Vagina (tissue), 2 donors: ENCODE measurements at regions not wholly inside any gene's neighbourhood (a gene's known extent, or its start where the extent isn't known, plus 50 kb on each side); places are given as distances from the start of the nearest gene placed in this dataset.

ENCODE experiments used
- CTCF ChIP-seq, 3 experiments: fragments of 450-650 bp in 2 of 3; fragments of 200-600 bp in 1 of 3; sonication (generic) in 1 of 3; IDR thresholded peaks; one replicate each; pipeline ENCODE4 v1.5.1; 2017 to 2019; ENCODE audit warnings: antibody characterized with exemption in 3 of 3, mild to moderate bottlenecking in 2 of 3, moderate library complexity in 2 of 3
- POLR2AphosphoS5 ChIP-seq, 2 donors: sonication (generic); formaldehyde crosslinking; IDR thresholded peaks; one replicate each; pipeline ENCODE4 v1.9.0; 2017; ENCODE audit warnings: antibody characterized with exemption in 2 of 2, mild to moderate bottlenecking in 2 of 2, low read depth in 1 of 2; ENCODE audit not compliant: insufficient read depth in 1 of 2

DNA sequence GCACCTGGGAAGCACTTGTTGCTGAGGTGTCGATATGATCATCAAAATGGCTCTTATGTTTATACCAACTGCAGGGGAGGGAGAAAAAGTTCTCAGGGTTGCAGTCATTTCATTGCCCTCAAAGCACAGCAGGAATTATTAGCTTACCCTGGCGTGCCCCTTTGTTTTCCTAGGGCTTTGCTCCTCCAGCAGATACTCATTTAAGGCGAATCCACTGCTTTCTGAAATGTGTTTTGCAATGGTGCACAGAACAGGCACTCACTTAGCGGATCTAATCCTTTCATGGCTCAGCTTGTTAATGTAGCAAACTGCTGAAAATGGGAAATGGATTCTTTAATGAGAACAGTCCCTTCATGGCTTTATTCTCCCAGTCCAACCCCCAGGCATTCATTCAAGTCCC lies 76.7 kb downstream of the NKX2-1 start:
- TF ChIP-seq CTCF (IDR thresholded peaks at IDR 0.05) (no peak), POLR2AphosphoS5 (IDR thresholded peaks at IDR 0.05; ENCODE audit: insufficient read depth in 1 of 2, low read depth in 1 of 2) (no peak)
